ENCODE measurements at regions not wholly inside any gene's neighbourhood (a gene's known extent, or its start where the extent isn't known, plus 50 kb on each side); places are given as distances from the start of the nearest gene placed in this dataset.

GRCh38 chr21:38929142-38929541 lies 123.4 kb downstream of the ETS2 start:
- TF ChIP-seq CTCF (IDR thresholded peaks at IDR 0.05) (no peak), ZFX (IDR thresholded peaks at IDR 0.05; ENCODE audit: borderline replicate concordance) (no peak)

Data from 22Rv1 (cell line).